ENCODE measurements at regions not wholly inside any gene's neighbourhood (a gene's known extent, or its start where the extent isn't known, plus 50 kb on each side); places are given as distances from the start of the nearest gene placed in this dataset.
A peak's percentile ranks its signal among the peaks of the same experiment; 100 is the strongest.

- Mint-ChIP-seq H3K4me3 (no peak overlapping the region), H3K9me3 (no peaks in the 10 kb centered on the region), H3K36me3 (no peaks in the 10 kb centered on the region), H3K4me1 (no peaks in the 10 kb centered on the region), H3K27ac (no peak overlapping the region), H3K27me3 (peaks cover 11% of the 10 kb centered on the region)
- DNase-seq, result peak; percentile 18
These were observed 61.7 kb upstream of the GJA8 start for GRCh38 chr1:147840909-147841308.

DNA sequence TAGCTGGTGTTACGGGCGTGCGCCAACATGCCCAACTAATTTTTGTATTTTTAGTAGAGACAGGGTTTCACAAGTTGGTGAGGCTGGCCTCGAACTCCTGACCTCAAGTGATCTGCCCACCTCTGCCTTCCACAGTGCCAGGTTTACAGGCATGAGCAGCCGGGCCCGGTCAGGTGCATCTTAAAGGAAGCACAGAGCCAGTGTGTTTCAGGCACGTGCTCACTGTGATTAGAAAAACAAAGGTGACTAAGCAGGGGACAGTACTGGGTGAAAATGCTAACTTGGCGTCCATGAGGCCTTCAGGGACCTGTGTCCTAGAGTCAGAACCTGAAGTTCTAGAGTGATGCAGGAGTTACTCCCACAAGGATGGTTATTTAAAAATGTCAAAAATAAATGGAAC is 60.0 kb upstream of the GJA8 start:
- Mint-ChIP-seq H3K27me3 (peaks cover 4% of the 10 kb centered on the region), H3K4me3 (no peak overlapping the region), H3K4me1 (no peaks in the 10 kb centered on the region), H3K27ac (no peak overlapping the region), H3K9me3 (no peaks in the 10 kb centered on the region), H3K36me3 (no peaks in the 10 kb centered on the region)
- no peak for DNase-seq

DNA sequence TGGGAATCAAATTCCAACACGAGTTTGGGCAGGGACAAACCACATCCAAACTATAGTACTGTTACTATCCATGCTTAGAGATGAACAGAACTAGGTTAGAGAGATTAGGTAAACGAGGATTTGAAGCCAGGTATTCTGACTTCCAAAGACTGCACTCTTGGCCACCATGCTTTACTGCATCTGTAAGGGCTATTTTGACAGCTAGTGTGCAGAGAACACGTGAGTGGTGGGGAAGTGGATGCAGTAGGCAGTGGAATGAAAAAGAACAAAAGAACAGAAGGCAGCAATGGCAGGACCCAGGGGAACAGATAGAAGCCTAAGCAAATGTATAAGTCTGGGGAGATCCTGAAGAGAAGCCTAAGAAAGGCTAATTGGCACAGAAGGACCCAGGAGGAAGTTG is 59.1 kb upstream of the GJA8 start:
- no peak for DNase-seq
- H3K27me3 Mint-ChIP-seq, result no peaks in the 10 kb centered on the region
- H3K9me3 Mint-ChIP-seq, result no peaks in the 10 kb centered on the region
- no peaks in the 10 kb centered on the region for H3K36me3 Mint-ChIP-seq
- no peaks in the 10 kb centered on the region for H3K4me1 Mint-ChIP-seq
- no peak overlapping the region for H3K4me3 Mint-ChIP-seq
- no peak overlapping the region for H3K27ac Mint-ChIP-seq

DNA sequence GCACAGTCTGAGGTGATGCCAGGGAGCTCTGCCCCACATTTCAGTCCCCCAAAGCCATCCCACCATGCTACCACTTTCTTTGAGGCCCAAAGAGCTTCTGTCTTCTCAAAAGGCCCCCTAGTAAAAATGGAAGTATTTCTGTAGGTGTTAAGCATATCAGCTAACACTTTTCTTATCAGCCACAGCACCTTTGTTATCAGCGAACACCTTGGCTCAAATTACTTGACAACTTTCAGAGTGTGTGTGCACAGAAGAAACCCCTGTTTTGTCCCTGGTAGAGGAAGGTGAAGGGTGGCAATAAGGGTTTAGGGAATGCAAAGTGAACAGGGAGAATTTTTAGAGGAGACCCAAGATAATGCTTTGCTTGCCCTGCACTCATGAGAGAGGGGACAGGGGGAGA is 54.8 kb upstream of the GJA8 start:
- Mint-ChIP-seq H3K4me3 (no peak overlapping the region), H3K36me3 (no peaks in the 10 kb centered on the region), H3K9me3 (no peaks in the 10 kb centered on the region), H3K4me1 (no peaks in the 10 kb centered on the region), H3K27me3 (peaks cover 4% of the 10 kb centered on the region), H3K27ac (no peak overlapping the region)
- DNase-seq, result no peak

DNA sequence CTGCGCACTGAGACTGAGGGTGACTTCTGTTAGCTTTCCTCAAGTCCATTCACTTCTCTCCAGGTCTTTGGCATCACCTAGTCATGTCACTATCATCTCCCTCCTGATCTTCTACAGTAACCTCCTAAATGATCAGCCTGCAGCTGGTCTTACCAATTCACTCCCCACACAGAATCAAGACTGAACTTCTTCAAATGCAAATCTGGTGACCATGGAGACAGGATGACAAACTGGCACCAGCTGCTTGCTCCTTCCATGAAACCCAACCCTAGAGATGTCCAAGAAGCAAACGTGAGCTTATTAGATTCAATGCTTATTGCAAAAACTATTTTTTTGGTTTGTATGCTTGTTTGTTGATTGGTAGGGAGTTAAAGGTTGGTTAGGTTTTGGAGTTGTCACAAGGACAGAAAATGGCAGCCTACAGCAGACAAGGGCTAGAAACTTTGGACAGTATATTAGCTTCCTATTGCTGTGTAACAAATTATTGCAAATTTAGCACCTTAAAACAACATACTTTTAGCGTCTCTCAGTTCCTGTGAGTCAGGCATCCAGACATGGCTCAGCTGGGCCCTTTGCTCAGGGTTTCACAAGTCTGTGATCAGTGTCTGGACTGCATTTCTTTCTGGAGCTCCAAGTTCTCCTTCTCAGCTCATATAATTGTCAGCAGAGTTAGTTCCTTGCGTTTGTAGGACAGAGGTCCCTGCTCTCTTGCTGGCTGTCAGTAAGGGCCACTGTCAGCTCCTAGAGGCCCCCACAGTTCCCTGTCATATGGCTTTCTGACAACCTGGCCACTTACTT is 53.3 kb upstream of the GJA8 start:
- Mint-ChIP-seq H3K36me3 (no peaks in the 10 kb centered on the region), H3K4me1 (no peaks in the 10 kb centered on the region), H3K9me3 (no peaks in the 10 kb centered on the region), H3K27ac (no peak overlapping the region), H3K27me3 (peaks cover 4% of the 10 kb centered on the region), H3K4me3 (no peak overlapping the region)
- DNase-seq, result no peak

- no peak overlapping the region for H3K27ac Mint-ChIP-seq
- no peak overlapping the region for H3K4me3 Mint-ChIP-seq
- H3K4me1 Mint-ChIP-seq, result no peaks in the 10 kb centered on the region
- DNase-seq, result no peak
- H3K9me3 Mint-ChIP-seq, result no peaks in the 10 kb centered on the region
- no peaks in the 10 kb centered on the region for H3K36me3 Mint-ChIP-seq
- H3K27me3 Mint-ChIP-seq, result peaks cover 4% of the 10 kb centered on the region
These were observed 51.9 kb upstream of the GJA8 start for GRCh38 chr1:147850737-147851136.

GRCh38 chr1:147851149-147851548 is 51.4 kb upstream of the GJA8 start:
- Mint-ChIP-seq H3K27me3 (peaks cover 7% of the 10 kb centered on the region), H3K9me3 (no peaks in the 10 kb centered on the region), H3K4me3 (no peak overlapping the region), H3K27ac (no peak overlapping the region), H3K4me1 (no peaks in the 10 kb centered on the region), H3K36me3 (no peaks in the 10 kb centered on the region)
- DNase-seq, result no peak

- Mint-ChIP-seq H3K36me3 (no peaks in the 10 kb centered on the region), H3K4me1 (no peaks in the 10 kb centered on the region), H3K27ac (no peak overlapping the region)
These were observed 49.8 kb upstream of the GJA8 start for GRCh38 chr1:147852706-147853225.

More at GRCh38 chr1:147852706-147853225, 49.8 kb upstream of the GJA8 start:
- Mint-ChIP-seq H3K9me3 (no peaks in the 10 kb centered on the region), H3K4me3 (no peak overlapping the region), H3K27me3 (peaks cover 15% of the 10 kb centered on the region)
- DNase-seq, result no peak
